Hematopoietic multipotent progenitor cell treated with erythropoietin and hydrocortisone succinate and interleukin-3 and kit ligand, for 6 days (in vitro differentiated cells): ENCODE measurements at regions not wholly inside any gene's neighbourhood (a gene's known extent, or its start where the extent isn't known, plus 50 kb on each side); places are given as distances from the start of the nearest gene placed in this dataset.
"Not testable (repeated sequence)": the region's sequence is repeated elsewhere in the genome, so short reads cannot be mapped to it uniquely, and the experiment has no call there.

Experiments used
- DNase-seq: peaks from one replicate; pipeline ENCODE4 v3.0.0-alpha.2; 2015

DNA sequence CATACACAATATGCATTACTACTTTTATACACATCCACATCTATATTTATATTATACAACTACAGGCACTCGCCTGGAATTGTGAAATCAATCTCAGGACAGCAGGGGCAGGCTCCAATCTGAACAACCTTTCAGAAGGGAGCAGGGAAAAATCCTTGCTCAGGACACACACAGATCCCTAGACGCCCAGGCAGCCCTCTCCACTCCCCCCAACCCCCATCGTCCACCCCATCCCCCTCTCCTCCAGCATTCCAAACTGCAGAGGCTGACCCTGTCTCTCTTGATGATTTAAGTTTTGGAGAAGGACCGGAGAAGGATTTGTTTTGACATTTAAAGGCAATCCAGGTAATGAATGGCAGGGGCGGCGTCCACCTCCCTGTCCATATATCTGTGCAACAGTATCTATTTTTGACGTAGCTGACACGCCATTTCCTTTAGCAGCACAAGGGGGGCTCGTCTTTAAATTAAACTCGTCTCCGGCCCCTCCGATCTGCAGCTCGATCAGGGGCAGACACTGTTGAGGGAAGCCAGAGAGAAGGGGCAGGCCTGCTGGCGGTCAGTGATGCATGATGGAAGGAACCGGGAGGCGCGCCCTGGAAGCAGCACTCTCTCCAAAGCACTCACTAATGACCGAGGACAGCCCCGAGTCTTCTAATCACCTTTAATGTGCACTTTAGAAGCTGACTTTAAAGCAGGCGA, 95.0 kb upstream of the TBX5 start:
- no peak for DNase-seq

- no peak for DNase-seq
Observed at GRCh38 chr12:114500131-114500530, 94.2 kb upstream of the TBX5 start.

GRCh38 chr12:114499338-114499737, 93.4 kb upstream of the TBX5 start:
- no peak for DNase-seq

DNA sequence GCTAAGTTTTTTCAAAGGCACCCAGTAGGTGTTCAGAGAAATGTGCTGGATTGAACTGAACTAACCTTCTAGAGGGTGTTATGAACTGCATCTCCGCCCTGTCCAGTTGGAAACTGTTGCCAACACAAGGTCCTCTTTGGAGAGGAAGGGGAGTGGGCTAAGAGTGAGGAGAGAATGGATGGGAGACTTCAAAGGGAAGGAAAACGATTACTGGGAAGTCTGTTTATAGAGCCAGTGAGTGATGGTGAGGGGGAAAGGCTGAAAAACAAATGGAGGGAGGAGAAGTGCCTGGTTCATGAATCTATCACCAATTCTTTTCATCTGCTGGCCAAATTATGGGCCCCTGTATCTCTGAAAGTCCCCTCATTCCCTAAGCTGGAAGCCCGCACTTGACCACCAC, 86.0 kb upstream of the TBX5 start:
- DNase-seq = no peak

DNA sequence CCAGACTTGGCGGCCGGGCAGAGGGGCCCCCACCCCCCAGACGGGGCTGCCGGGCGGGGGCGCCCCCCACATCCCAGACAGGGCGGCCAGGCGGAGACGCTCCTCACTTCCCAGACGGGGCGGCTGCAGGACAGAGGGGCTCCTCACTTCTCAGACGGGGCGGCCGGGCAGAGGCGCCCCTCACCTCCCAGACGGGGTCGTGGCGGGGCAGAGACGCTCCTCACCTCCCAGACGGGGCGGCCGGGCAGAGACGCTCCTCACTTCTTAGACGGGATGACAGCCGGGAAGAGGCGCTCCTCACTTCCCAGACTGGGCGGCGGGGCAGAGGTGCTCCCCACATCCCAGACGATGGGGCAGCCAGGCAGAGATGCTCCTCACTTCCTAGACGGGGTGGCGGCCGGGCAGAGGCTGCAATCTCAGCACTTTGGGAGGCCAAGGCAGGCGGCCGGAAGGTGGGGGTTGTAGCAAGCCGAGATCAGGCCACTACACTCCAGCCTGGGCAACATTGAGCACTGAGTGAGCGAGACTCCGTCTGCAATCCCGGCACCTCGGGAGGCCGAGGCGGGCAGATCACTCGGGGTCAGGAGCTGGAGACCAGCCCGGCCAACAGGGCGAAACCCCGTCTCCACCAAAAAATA, 79.0 kb upstream of the TBX5 start:
- not testable (repeated sequence) for DNase-seq

GRCh38 chr12:114483996-114484395, 78.1 kb upstream of the TBX5 start:
- DNase-seq = no peak

- no peak for DNase-seq
Observed at GRCh38 chr12:114481200-114481535, 75.2 kb upstream of the TBX5 start.

DNA sequence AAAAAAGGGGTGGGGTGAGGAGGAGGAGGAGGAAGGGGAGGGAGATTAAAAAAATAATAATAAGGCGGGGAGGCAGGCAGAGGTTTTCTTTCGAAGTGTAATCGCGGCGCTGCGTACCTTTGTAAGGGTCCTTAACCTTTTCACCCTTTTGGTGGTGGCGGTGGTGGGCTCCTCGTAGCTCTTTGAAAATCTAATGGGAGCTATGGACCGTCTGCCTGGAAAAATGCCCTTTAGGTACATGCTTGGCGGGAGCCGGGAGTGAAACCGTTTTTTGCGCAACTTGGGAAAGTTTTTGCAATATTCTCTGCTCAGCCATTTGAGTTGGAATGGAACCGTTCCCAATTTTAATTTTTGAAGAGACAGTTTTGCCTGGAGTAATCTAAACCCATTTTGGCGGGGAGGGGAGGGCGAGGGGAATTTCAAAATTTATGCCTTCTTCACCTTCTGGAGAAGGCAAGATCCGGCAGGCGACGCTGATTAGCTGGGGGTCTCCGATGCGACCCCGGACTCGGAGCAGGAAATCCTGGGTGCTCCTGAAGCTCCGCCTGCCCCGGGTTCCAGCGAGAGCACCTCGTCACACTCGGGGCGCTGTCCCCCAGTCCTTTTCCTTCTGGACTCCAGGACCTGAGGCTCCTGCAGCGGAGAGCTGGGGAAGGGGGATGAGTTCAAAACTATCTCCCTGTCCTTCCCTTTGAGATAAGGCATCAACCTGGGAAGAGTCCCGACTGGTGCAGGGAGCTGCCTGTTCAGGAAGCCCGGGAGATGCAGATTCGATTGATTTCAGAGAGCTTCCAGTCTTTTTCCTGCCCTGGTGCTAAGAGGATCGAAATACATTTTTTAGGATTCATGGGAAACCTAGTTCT, 74.6 kb upstream of the TBX5 start:
- no peak for DNase-seq

DNA sequence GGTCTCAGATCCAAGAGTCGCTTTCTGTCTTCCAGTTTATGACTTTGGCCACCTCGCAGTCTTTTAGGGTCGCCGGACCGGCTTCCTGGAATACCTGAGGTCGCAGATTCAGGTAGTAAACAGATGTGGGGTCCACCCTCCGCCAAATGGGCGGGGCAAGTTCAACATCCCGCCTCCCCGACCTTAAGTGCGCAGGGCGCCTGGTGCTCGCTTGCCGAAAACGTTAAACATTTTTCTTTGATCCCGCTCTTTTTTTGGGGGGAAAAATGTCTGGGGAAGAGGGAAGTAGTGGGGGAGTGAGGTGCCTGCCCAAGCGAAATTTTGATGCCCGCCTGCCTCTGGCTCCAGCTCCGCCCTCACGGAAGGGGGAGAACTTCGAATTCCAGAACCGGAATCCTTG, 73.9 kb upstream of the TBX5 start:
- DNase-seq = no peak

GRCh38 chr12:114478865-114479264, 72.9 kb upstream of the TBX5 start:
- DNase-seq = no peak

GRCh38 chr12:114477989-114478395, 72.0 kb upstream of the TBX5 start:
- no peak for DNase-seq

- peak; percentile 12 for DNase-seq
Observed at GRCh38 chr12:114476159-114476558, 70.2 kb upstream of the TBX5 start.

- DNase-seq = no peak
Observed at GRCh38 chr12:114473717-114474116, 67.8 kb upstream of the TBX5 start.

DNA sequence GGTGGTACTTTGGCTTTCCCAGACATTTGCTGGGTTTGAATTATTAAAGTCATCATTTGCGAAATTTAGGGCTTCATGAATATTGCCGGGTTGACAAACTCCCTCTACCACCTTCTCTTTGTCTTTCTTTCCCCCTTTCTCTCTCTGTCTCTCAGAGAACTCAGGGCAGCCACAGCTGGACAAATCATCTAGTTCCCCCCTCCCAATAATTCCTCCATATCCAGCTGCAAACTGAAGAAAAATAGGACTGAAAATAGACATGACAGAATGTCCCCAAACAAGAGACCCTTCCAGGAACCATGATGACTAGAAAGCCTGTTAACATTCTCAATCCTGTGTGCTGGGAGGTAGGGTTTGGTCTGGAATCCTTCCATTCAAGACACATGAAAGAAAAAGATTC, 67.1 kb upstream of the TBX5 start:
- DNase-seq = no peak

DNA sequence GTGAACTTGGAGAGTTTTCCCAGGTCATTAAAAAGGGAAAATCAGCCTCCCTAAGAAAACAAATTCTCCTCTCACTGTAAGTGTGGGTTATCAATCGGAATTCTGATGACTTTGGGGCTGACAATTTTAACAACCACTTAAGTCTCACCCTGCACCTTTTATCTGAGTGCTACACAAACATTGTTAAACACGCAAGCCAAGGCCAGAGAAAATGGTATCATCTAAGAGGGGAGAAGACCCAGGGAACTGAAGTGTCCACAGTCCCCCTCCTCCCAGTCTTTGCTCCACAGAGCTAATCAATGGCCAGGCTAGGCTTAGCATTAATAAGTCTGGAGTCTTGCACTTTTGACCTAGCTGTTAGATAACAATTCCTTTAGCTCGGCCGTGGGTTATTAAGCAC, 51.7 kb upstream of the TBX5 start:
- no peak for DNase-seq
